PC-9 (cell line): ENCODE measurements at regions not wholly inside any gene's neighbourhood (a gene's known extent, or its start where the extent isn't known, plus 50 kb on each side); places are given as distances from the start of the nearest gene placed in this dataset.

Source experiments
- BruUV-seq: library from RNA; stranded (reverse); fragments of 400-500 nt; replicated peaks from 2 replicates; lab custom pipeline; 2021; lab: Mats Ljungman, UMichigan
- CTCF ChIA-PET: fragments of 300-600 bp; sonication (Branson Sonifier 250); formaldehyde crosslinking; loops from one replicate; lab custom pipeline; 2022; ENCODE audit warnings: antibody characterized with exemption; lab: Charles Lee
- POLR2A ChIA-PET: fragments of 300-600 bp; sonication (Branson Sonifier 250); formaldehyde crosslinking; loops from one replicate; lab custom pipeline; 2022; ENCODE audit warnings: antibody characterized with exemption; ENCODE audit not compliant: unreplicated experiment; lab: Charles Lee
- DNase-seq, 2 experiments: peaks; one replicate each; pipeline versions ENCODE4 v3.0.0 to v3.0.0-alpha.2; 2015 to 2022; ENCODE audit warnings: mixed read lengths in 1 of 2
- H2AFZ ChIP-seq: fragments of 200-600 bp; sonication (generic); 2 replicates; pipeline ENCODE4 v1.8.1; 2017; ENCODE audit warnings: antibody characterized with exemption
- H3F3A ChIP-seq: fragments of 200-600 bp; sonication (generic); 2 replicates; pipeline ENCODE4 v1.8.1; 2017; ENCODE audit warnings: antibody characterized with exemption, mild to moderate bottlenecking, low read depth; ENCODE audit not compliant: insufficient read depth
- H3K27ac ChIP-seq: fragments of 200-600 bp; sonication (generic); 2 replicates; pipeline ENCODE4 v1.6.1; 2016; ENCODE audit warnings: mixed run types
- H3K27me3 ChIP-seq: fragments of 200-600 bp; sonication (generic); 2 replicates; pipeline ENCODE4 v1.6.1; 2016; ENCODE audit warnings: low read depth, mixed run types; ENCODE audit not compliant: insufficient read depth
- H3K36me3 ChIP-seq: fragments of 200-600 bp; sonication (generic); 2 replicates; pipeline ENCODE4 v1.6.1; 2016; ENCODE audit warnings: low read depth, mixed run types
- H3K4me1 ChIP-seq: fragments of 200-600 bp; sonication (generic); replicated peaks from 2 replicates; pipeline ENCODE4 v1.6.1; 2016; ENCODE audit warnings: mixed run types; ENCODE audit not compliant: insufficient read depth
- H3K4me2 ChIP-seq: fragments of 200-600 bp; sonication (generic); 2 replicates; pipeline ENCODE4 v1.6.1; 2017; ENCODE audit warnings: mixed run types
- H3K4me3 ChIP-seq: fragments of 200-600 bp; sonication (generic); 2 replicates; pipeline ENCODE4 v1.6.1; 2016; ENCODE audit warnings: mixed run types
- H3K79me2 ChIP-seq: fragments of 200-600 bp; sonication (generic); 2 replicates; pipeline ENCODE4 v1.6.1; 2017; ENCODE audit warnings: low read depth, mixed run types
- H3K9me2 ChIP-seq: fragments of 200-600 bp; sonication (generic); 2 replicates; pipeline ENCODE4 v1.8.1; 2017; ENCODE audit warnings: mild to moderate bottlenecking; ENCODE audit not compliant: insufficient read depth
- H3K9me3 ChIP-seq: fragments of 200-600 bp; sonication (generic); 2 replicates; pipeline ENCODE4 v1.8.1; 2016; ENCODE audit warnings: low read depth; ENCODE audit not compliant: insufficient read depth
- H4K20me1 ChIP-seq: fragments of 200-600 bp; sonication (generic); 2 replicates; pipeline ENCODE4 v1.8.1; 2017; ENCODE audit not compliant: insufficient read depth
- CTCF ChIP-seq: fragments of 200-600 bp; sonication (generic); conservative IDR thresholded peaks from 2 replicates; pipeline ENCODE4 v1.6.1; 2017; ENCODE audit warnings: mixed run types, antibody characterized with exemption, mild to moderate bottlenecking, moderate library complexity
- EZH2 ChIP-seq: fragments of 200-600 bp; sonication (generic); IDR thresholded peaks from 2 replicates; pipeline ENCODE4 v1.8.0; 2017; ENCODE audit warnings: antibody characterized with exemption, low read depth
- intact Hi-C: fragments of 100-400 bp; cut with micrococcal nuclease; formaldehyde crosslinking; loops from one replicate; pipeline ENCODE4 v1.10.0; 2022; ENCODE audit not compliant: unreplicated experiment

- Histone ChIP-seq H4K20me1 (no peaks in the 10 kb centered on the region), H3F3A (no peaks in the 10 kb centered on the region), H3K9me3 (no peaks in the 10 kb centered on the region), H3K4me3 (no peak overlapping the region), H2AFZ (no peak overlapping the region), H3K27me3 (no peaks in the 10 kb centered on the region), H3K9me2 (no peaks in the 10 kb centered on the region), H3K4me2 (no peak overlapping the region), H3K27ac (no peak overlapping the region), H3K79me2 (no peaks in the 10 kb centered on the region), H3K4me1 (no peaks in the 10 kb centered on the region), H3K36me3 (no peaks in the 10 kb centered on the region)
- TF ChIP-seq CTCF (no peak), EZH2 (no peak)
- ChIA-PET POLR2A (no interaction called here), CTCF (no interaction called here)
- BruUV-seq, result no TSS peak
- intact Hi-C loops, result no loop called here
- no peak for DNase-seq
Measured at GRCh38 chr7:81604075-81604807, 165.6 kb downstream of the HGF start.

- Histone ChIP-seq H3K4me1 (no peaks in the 10 kb centered on the region), H3K27ac (no peak overlapping the region), H3K9me2 (no peaks in the 10 kb centered on the region), H3F3A (no peaks in the 10 kb centered on the region), H3K4me2 (no peak overlapping the region), H2AFZ (no peak overlapping the region), H3K27me3 (no peaks in the 10 kb centered on the region), H4K20me1 (no peaks in the 10 kb centered on the region), H3K79me2 (no peaks in the 10 kb centered on the region), H3K4me3 (no peak overlapping the region), H3K36me3 (no peaks in the 10 kb centered on the region), H3K9me3 (no peaks in the 10 kb centered on the region)
- no TSS peak for BruUV-seq
- no peak for DNase-seq
- TF ChIP-seq CTCF (no peak), EZH2 (no peak)
- ChIA-PET POLR2A (no interaction called here), CTCF (no interaction called here)
- intact Hi-C loops, result no loop called here
Measured at GRCh38 chr7:81600608-81601007, 169.2 kb downstream of the HGF start.

GRCh38 chr7:81598951-81599350, 170.9 kb downstream of the HGF start:
- ChIA-PET POLR2A (no interaction called here), CTCF (no interaction called here)
- no peaks in the 10 kb centered on the region for H3K79me2 ChIP-seq
- no peak overlapping the region for H2AFZ ChIP-seq
- H3K36me3 ChIP-seq, result no peaks in the 10 kb centered on the region
- H4K20me1 ChIP-seq, result no peaks in the 10 kb centered on the region
- no peaks in the 10 kb centered on the region for H3K27me3 ChIP-seq
- H3K4me1 ChIP-seq, result no peaks in the 10 kb centered on the region
- no peaks in the 10 kb centered on the region for H3K9me2 ChIP-seq
- H3K4me2 ChIP-seq, result no peak overlapping the region
- no peak overlapping the region for H3K4me3 ChIP-seq
- TF ChIP-seq CTCF (no peak), EZH2 (no peak)
- BruUV-seq, result no TSS peak
- intact Hi-C loops, result no loop called here
- H3K27ac ChIP-seq, result no peak overlapping the region
- no peak for DNase-seq
- H3K9me3 ChIP-seq, result no peaks in the 10 kb centered on the region
- H3F3A ChIP-seq, result no peaks in the 10 kb centered on the region
